Upper lobe of right lung (tissue), 1 donor: ENCODE measurements at regions not wholly inside any gene's neighbourhood (a gene's known extent, or its start where the extent isn't known, plus 50 kb on each side); places are given as distances from the start of the nearest gene placed in this dataset.
"Not testable (repeated sequence)": the region's sequence is repeated elsewhere in the genome, so short reads cannot be mapped to it uniquely, and the experiment has no call there.

ENCODE experiments used
- ATAC-seq: fragments of 200-7000 bp; cut with Tn5 transposase; one replicate; pipeline ENCODE4 v1.9.1; 2020; ENCODE audit warnings: mild to moderate bottlenecking, moderate library complexity
- DNase-seq: peaks from one replicate; pipeline ENCODE4 v3.0.0-alpha.2; 2020
- H3K27ac ChIP-seq: fragments of 200-600 bp; one replicate; pipeline ENCODE4 v1.8.0; 2022
- H3K27me3 ChIP-seq: fragments of 200-600 bp; one replicate; pipeline ENCODE4 v1.8.0; 2022; ENCODE audit warnings: mild to moderate bottlenecking
- H3K36me3 ChIP-seq: fragments of 200-600 bp; one replicate; pipeline ENCODE4 v1.8.0; 2022
- H3K4me1 ChIP-seq: fragments of 200-600 bp; one replicate; pipeline ENCODE4 v1.8.0; 2022
- H3K4me3 ChIP-seq: fragments of 200-600 bp; one replicate; pipeline ENCODE4 v1.8.0; 2022; ENCODE audit warnings: mild to moderate bottlenecking
- H3K9me3 ChIP-seq: fragments of 200-600 bp; one replicate; pipeline ENCODE4 v1.8.0; 2022
- intact Hi-C: fragments of 100-400 bp; cut with DNase I; formaldehyde crosslinking; loops from one replicate; pipeline ENCODE4 v1.11.0; 2022
- TF ChIP-seq, protein P1 (sequence below): fragments of 200-600 bp; IDR thresholded peaks from one replicate; pipeline ENCODE4 v1.8.0; 2022; ENCODE audit warnings: antibody characterized with exemption
- donor health status: DM: no; HTN: yes; CAD: no; lungs with severe emphysema.

DNA sequence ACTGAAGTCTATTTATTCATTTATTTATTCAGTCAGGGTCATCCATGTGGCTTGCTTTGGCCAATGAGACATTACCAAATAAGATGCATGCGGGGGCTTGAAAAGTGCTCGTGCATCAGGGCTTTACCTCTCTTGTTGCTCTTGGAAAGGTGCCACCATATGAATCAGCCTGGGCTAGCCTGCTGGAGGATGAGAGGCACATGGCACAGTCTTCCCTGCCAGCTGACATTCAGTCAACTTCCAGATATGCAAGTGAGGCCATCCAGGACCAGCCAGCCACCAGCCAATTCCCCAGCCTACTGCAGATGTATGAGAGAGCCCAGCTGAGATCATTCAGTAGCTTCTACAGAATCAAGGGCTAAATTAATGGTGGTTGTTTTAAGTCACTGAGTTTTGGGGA, 105.2 kb upstream of the RPH3A start:
- TF ChIP-seq, protein P1, sequence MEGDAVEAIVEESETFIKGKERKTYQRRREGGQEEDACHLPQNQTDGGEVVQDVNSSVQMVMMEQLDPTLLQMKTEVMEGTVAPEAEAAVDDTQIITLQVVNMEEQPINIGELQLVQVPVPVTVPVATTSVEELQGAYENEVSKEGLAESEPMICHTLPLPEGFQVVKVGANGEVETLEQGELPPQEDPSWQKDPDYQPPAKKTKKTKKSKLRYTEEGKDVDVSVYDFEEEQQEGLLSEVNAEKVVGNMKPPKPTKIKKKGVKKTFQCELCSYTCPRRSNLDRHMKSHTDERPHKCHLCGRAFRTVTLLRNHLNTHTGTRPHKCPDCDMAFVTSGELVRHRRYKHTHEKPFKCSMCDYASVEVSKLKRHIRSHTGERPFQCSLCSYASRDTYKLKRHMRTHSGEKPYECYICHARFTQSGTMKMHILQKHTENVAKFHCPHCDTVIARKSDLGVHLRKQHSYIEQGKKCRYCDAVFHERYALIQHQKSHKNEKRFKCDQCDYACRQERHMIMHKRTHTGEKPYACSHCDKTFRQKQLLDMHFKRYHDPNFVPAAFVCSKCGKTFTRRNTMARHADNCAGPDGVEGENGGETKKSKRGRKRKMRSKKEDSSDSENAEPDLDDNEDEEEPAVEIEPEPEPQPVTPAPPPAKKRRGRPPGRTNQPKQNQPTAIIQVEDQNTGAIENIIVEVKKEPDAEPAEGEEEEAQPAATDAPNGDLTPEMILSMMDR: no peak
- Histone ChIP-seq H3K4me3 (no peak overlapping the region), H3K27me3 (no peaks in the 10 kb centered on the region), H3K9me3 (no peaks in the 10 kb centered on the region), H3K27ac (no peak overlapping the region), H3K4me1 (no peaks in the 10 kb centered on the region), H3K36me3 (no peaks in the 10 kb centered on the region)
- intact Hi-C loops: no loop called here
- ATAC-seq (no peak), DNase-seq (no peak)

DNA sequence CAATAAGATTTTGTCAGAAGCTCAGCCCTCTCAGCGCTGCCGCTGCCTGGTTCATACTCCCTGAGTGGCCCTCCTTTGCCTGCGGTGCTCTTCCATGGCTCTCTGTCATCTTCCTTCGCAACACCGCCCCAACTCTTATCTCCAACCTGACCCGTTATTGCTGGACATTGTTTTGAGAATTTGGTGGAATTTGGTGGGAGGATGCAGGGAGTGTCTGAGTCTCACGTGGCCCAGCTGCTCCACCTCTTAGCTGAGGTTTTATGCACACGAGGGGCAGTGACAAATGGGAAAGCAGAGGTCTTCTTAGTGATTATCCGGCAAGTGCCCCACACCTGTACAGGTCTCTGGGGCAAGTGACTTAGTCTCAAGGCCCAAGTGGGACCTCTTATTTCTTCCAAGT, 97.5 kb upstream of the RPH3A start:
- ATAC-seq (no peak), DNase-seq (no peak)
- Histone ChIP-seq H3K27me3 (no peaks in the 10 kb centered on the region), H3K9me3 (no peaks in the 10 kb centered on the region), H3K36me3 (no peaks in the 10 kb centered on the region), H3K4me3 (no peak overlapping the region), H3K27ac (no peak overlapping the region), H3K4me1 (no peaks in the 10 kb centered on the region)
- TF ChIP-seq, protein P1: no peak
- intact Hi-C loops: no loop called here

DNA sequence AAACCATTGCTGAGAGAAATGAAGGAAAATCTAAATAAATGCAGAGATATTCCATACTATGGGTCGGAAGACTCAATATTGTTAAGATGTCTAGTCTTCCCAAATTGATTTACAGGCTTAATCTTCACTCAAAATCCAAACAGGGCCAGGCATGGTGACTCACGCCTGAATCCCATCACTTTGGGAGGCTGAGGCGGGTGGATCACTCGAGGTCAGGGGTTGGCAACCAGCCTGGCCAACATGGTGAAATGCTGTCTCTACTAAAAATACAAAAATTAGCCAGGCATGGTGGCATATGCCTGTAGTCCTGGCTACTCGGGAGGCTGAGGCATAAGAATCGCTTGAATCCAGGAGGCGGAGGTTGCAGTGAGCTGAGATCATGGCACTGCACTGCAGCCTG, 94.1 kb upstream of the RPH3A start:
- H3K4me1 ChIP-seq, H3K36me3 ChIP-seq, DNase-seq, ATAC-seq, H3K27me3 ChIP-seq, H3K27ac ChIP-seq, H3K9me3 ChIP-seq, intact Hi-C loops, H3K4me3 ChIP-seq: not testable (repeated sequence)

DNA sequence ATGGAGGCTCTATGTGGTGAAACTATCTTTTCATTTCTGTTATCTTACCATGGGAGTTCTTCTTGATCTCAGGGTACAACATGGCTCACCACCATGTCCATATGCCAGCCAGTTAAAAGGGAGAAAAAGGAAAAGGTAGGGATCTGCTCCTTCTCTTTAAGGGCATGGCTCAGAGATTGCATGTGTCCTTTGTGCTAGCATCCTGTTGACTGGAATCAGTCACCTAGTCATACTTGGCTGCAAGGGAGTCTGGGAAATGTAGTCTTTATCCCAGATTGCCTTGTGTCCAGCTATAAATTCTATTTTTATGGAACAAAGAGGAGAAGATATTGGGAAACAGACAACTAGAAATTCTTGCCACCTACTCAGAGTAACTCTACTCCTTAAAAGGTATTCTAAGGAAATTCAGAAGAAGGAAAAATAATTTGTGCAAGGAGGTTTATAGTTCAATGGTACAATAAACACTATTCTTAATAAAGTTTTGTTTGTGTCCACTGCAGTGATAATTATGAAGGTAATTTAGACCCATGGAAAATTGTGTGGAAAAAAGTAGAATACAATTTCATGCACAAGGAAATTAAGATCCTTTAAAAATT, 86.4 kb upstream of the RPH3A start:
- ATAC-seq: no peak
- no peak for DNase-seq
- TF ChIP-seq, protein P1: no peak

DNA sequence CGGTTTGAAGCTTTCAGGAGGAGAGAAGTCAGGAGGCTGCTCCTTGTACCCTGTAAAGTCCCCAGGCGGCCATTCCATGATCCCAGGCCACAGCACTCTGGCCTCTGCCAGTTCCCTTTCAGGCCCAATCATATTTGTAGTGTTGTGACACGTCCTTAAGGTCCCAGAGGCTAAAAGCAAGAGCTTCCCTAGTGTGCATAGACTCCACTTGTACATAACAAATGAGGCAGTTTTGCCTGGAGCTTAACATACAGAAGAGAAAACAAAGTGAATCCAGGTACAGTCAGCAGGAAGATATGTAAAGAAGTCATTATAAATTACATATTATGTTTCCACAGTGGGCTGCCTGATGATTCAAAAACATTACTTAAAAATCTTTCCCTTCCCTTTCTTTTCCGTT, 81.1 kb upstream of the RPH3A start:
- Histone ChIP-seq H3K27ac (no peak overlapping the region), H3K27me3 (no peaks in the 10 kb centered on the region), H3K4me3 (no peak overlapping the region), H3K36me3 (no peaks in the 10 kb centered on the region), H3K9me3 (no peaks in the 10 kb centered on the region), H3K4me1 (no peaks in the 10 kb centered on the region)
- ATAC-seq (no peak), DNase-seq (no peak)
- intact Hi-C loops: no loop called here
- TF ChIP-seq, protein P1: no peak

More for the DNA sequence above, 86.4 kb upstream of the RPH3A start:
- H3K4me3 ChIP-seq: no peak overlapping the region
- no peaks in the 10 kb centered on the region for H3K36me3 ChIP-seq
- H3K27ac ChIP-seq: no peak overlapping the region
- intact Hi-C loops: no loop called here
- no peaks in the 10 kb centered on the region for H3K4me1 ChIP-seq
- no peaks in the 10 kb centered on the region for H3K27me3 ChIP-seq
- no peaks in the 10 kb centered on the region for H3K9me3 ChIP-seq

DNA sequence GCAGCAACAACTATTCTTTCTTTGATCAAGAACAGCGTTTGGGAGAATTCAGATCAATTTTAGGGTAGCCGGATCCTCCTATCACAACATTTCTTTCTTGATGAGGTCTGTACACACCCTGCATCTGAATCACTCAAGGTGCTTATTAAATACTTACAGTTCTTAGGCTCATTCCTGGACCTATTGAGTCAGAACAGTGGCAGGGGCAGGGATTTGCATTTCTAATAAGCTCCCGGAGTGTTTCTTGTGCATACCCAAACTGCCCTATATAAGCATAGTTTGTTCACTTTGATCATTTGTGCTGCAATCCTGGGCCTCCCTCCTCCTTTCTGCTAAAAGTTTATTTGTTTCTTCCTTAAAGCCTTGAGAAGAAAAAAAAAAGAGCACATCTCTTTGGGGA, 80.5 kb upstream of the RPH3A start:
- Histone ChIP-seq H3K4me1 (no peaks in the 10 kb centered on the region), H3K4me3 (no peak overlapping the region), H3K9me3 (no peaks in the 10 kb centered on the region), H3K27me3 (no peaks in the 10 kb centered on the region), H3K36me3 (no peaks in the 10 kb centered on the region), H3K27ac (no peak overlapping the region)
- DNase-seq (no peak), ATAC-seq (no peak)
- TF ChIP-seq, protein P1: no peak
- intact Hi-C loops: no loop called here
